ENCODE measurements at regions not wholly inside any gene's neighbourhood (a gene's known extent, or its start where the extent isn't known, plus 50 kb on each side); places are given as distances from the start of the nearest gene placed in this dataset.

DNA sequence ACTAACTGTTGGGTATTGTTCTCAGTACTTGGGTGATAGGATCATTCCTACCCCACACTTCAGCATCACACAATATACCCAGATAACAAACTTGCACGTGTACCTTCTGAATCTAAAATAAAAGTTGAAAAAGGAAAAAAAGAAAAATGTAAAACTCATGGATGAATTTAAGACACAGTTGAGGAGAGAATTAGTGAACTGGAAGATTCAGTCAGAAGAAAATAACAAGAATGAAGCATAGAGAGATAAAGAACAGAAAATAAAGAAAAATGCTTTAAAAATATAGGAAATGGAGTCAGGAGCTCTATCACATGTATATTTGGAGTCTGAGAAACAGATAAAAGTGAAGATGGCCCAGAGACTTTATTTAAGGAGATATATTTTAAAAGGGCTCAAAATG, 90.4 kb upstream of the SALL3 start:
- TF ChIP-seq FOXP2 (optimal IDR thresholded peaks at IDR 0.05; ENCODE audit: borderline replicate concordance, extremely low read depth, extremely low read length, insufficient read depth), result no peak
- no peak for TF ChIP-seq SIN3A (IDR thresholded peaks at IDR 0.05; ENCODE audit: borderline replicate concordance, insufficient read depth, low read length)
